Panc1 (cell line): ENCODE measurements at regions not wholly inside any gene's neighbourhood (a gene's known extent, or its start where the extent isn't known, plus 50 kb on each side); places are given as distances from the start of the nearest gene placed in this dataset.

Experiments used
- POLR2AphosphoS5 ChIP-seq: IDR thresholded peaks from 2 replicates; pipeline ENCODE4 v1.6.1; 2012; ENCODE audit warnings: mild to moderate bottlenecking, low read depth, low read length, moderate library complexity
- REST ChIP-seq, 2 experiments: IDR thresholded peaks; 2 replicates each; pipeline ENCODE4 v1.6.1; 2011 to 2012; ENCODE audit warnings: low read depth in 2 of 2, control low read depth in 1 of 2, low read length in 1 of 2, mild to moderate bottlenecking in 1 of 2, moderate library complexity in 1 of 2; ENCODE audit not compliant: insufficient read depth in 1 of 2
- SIN3A ChIP-seq: IDR thresholded peaks from 2 replicates; pipeline ENCODE4 v1.6.1; 2012; ENCODE audit warnings: low read depth, mild to moderate bottlenecking, low read length, moderate library complexity, borderline replicate concordance; ENCODE audit not compliant: insufficient read depth
- TCF7L2 ChIP-seq: IDR thresholded peaks from 2 replicates; pipeline ENCODE4 v1.6.1; 2011; ENCODE audit warnings: mild to moderate bottlenecking, low read depth, low read length, inconsistent platforms
- TF ChIP-seq, protein P1 (sequence below): fragments of 450-650 bp; IDR thresholded peaks from 2 replicates; pipeline ENCODE4 v1.5.1; 2017; ENCODE audit warnings: mild to moderate bottlenecking

DNA sequence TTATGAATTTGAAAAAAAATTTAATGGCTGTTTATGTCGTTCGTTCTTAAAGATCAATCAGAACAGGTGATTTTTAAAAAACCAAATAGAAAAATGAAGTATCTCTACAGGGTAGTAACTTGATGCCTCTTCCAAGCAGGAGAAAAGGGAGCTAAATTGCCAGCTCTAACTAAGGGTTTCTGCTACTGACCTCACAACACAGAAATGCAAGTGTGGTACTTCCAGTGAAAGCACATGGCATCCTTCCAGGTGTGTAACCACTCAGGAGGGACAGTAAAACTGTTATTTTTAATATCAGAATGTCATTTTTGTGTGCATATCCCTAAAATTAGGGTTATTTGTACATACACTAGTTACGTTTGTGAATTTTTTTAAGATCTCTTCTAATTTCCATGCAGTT is 116.8 kb upstream of the ZCCHC13 start:
- TF ChIP-seq, protein P1, sequence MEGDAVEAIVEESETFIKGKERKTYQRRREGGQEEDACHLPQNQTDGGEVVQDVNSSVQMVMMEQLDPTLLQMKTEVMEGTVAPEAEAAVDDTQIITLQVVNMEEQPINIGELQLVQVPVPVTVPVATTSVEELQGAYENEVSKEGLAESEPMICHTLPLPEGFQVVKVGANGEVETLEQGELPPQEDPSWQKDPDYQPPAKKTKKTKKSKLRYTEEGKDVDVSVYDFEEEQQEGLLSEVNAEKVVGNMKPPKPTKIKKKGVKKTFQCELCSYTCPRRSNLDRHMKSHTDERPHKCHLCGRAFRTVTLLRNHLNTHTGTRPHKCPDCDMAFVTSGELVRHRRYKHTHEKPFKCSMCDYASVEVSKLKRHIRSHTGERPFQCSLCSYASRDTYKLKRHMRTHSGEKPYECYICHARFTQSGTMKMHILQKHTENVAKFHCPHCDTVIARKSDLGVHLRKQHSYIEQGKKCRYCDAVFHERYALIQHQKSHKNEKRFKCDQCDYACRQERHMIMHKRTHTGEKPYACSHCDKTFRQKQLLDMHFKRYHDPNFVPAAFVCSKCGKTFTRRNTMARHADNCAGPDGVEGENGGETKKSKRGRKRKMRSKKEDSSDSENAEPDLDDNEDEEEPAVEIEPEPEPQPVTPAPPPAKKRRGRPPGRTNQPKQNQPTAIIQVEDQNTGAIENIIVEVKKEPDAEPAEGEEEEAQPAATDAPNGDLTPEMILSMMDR = no peak
- TF ChIP-seq SIN3A (no peak), REST (IDR thresholded peaks at IDR 0.05; ENCODE audit: insufficient read depth in 1 of 2, low read depth in 2 of 2, low read length in 1 of 2) (no peak), POLR2AphosphoS5 (no peak), TCF7L2 (no peak)
